Activated CD4-positive, alpha-beta T cell treated with anti-CD3 and anti-CD28 coated beads, Interleukin-2, Interleukin-4, amounts not matched to agents 100 ng/mL and 50 ng/mL, durations not matched to agents 16 hours and 8 hours (primary cell): ENCODE measurements at regions not wholly inside any gene's neighbourhood (a gene's known extent, or its start where the extent isn't known, plus 50 kb on each side); places are given as distances from the start of the nearest gene placed in this dataset.
A peak's percentile ranks its signal among the peaks of the same experiment; 100 is the strongest.

Experiments used
- DNase-seq: peaks from one replicate; pipeline ENCODE4 v3.0.0-alpha.2; 2020; ENCODE audit warnings: low spot score

DNA sequence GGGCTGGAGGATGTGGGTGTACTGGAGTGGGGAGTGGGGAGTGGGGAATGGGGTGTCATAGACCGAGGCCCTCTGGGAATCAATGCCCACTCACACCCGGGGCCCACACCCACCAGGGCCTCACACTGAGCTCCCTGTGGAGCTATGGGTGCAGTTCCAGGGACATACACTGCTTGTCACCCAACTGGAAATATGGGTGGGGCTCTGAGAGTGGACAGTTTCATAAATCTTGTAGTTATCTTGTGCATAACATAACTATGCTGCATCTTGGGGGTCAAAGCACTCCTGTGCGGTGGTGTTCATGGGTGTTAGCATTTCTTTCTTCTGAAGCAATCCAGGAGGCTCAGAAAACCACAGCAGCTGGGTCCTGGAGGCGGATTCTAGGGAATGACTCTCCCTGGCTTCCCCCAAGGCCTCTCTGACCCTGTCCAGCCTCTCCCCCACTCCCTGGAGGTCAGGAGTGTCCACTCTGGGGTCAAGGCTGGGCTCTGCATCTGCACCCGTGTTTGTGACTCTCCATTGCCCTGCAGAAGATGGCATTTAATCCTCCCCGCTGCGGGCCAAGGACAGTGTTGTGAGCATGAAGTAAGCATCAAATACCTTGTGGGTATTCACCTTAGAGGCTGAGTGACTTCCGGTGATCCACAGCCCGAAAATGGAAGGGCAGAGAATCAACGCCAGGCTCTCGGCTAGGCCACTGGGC is 172.5 kb downstream of the CTTN start:
- no peak for DNase-seq

DNA sequence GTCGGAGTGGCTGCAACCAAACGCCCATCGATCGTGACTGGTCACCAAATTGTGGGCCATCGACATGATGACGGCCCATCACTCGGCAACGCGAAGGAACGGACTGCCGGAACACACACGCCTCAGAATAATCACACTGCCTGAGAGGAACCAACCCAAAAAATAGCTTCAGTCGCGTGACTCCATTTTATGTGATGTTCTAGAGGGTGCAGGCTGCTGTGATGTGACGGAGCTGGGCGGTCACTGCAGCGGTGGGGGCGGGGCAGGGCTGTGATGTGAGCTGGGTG is 174.6 kb downstream of the CTTN start:
- DNase-seq: no peak

DNA sequence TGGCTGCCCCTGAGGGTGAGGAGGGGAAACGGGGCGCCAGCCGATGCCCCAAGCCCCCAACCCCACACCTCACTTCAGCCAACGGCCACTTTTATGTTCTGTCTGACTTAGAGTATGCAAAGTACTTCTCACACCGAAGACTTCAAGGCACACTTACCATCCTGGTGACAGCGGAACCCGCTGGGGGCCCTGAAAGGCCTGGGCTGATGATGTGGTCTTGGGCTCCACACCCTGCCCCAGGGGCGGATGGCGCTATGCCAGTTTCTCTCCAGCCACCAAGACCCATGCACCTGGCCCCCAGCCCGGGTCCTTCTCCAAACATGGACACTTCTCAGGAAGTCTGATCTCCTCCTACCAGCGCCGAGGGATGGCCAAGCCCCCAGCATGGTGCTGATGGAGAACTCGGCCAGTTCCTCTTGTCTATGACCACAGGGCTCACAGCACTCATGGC is 175.4 kb downstream of the CTTN start:
- DNase-seq: no peak

DNA sequence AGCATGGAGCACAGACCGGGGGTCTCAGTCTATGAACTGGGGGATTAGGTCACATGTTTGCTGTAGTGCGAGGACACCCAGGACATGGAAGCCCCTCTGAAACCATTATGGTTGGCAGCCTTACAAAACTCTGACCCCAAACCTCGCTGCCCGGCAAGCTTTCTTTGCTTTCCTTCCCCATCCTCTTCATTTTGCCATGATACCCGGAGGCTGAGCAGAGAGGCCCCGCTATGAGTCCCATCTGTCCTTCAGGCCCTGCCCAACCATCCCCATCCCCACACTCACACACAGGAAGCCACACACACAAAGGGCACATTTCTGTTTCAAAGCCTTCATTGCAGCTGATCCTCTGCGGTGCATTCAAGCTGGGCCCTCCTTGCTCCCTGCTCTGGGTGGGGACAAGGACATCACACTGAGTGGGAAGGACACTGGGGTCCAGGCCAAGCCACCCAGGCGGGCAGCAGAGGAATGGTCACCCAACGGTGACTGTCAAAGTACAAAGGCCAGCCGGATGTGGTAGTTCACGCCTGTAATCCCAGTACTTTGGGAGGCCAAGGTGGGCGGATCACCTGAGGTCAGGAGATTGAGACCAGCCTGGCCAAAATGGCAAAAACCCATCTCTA is 176.5 kb downstream of the CTTN start:
- DNase-seq: no peak

DNA sequence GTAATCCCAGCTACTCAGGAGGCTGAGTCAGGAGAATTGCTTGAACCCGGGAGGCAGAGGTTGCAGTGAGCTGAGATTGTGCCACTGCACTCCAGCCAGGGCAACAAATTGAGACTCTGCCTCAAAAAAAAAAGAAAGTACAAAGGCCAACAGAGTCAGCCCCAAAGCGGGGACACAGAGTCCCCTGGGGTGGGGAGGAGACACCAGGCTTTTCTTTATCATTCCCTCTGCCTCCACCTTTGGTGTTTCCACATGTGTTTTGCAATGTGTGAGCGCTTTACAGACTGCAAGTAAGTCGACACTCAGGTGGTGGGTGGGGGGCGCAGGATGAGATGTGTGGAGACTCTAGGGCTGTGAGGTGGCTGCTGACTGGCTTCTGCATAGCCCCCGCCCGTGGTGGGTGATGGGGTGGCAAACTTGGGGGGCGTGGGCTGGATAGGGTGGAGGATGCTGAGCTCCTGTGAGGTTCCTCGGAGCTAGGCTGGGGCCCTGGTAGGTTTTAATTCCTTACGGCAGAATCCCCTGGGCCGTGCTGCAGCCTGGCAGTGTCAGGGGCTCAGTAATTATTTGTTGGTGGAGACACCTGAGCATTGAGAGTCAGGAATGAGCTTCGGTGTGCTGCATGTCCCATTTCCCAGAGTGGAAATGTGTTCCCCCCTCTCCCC is 177.2 kb downstream of the CTTN start:
- DNase-seq: no peak

DNA sequence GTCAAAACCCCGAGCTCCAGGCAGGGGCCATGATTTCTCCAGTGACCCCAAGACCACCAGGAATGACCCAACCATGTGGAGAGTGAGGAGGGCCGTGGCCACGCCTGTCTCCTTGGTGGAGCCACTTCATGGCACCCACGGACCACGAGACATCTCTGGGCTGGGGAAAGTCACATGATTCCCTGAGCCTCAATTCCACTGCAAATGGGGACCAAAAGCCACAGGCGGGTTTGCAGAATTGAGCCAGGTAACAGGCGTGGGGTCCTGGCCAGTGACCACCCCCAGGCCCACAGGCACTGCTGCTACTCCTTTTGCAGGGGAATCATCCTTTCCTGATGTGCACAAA is 178.9 kb downstream of the CTTN start:
- no peak for DNase-seq

DNA sequence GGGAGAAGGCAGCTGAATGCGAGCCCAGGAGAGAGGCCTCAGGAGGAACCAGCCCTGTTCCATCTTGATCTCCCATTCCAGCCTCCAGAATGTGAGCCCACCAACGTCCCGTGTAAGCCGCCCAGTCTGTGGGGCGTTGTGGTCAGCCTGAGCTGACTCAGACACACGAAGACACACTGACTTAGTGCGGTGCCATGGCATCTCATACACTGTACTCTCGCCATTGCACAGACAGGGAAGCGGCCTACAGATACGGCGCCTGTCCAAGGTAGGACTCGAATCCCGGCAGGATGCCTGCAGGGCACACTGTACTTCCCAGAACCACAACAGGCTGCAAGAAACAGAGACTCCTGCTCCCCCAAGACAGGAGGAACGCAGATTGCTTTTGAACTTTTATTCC is 179.6 kb downstream of the CTTN start:
- DNase-seq: no peak

DNA sequence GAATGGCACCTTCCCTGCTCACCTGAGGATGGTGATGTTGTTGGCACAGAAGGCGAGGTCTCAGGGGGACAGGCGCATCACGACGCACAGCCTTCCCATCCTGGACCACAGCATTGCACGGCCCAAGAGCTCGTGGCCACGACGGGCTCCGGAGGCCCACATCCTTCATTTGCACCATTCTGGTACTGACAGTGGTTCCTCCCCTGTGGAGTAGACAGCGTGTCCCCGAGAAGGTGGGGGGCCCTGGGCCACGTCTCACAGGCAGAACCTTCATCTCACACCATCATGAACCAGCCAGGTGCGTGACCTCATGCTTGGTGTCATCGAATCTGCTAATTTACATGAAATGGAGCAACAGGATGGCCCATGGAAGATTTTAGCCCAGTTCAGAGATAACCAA is 180.0 kb downstream of the CTTN start:
- no peak for DNase-seq

DNA sequence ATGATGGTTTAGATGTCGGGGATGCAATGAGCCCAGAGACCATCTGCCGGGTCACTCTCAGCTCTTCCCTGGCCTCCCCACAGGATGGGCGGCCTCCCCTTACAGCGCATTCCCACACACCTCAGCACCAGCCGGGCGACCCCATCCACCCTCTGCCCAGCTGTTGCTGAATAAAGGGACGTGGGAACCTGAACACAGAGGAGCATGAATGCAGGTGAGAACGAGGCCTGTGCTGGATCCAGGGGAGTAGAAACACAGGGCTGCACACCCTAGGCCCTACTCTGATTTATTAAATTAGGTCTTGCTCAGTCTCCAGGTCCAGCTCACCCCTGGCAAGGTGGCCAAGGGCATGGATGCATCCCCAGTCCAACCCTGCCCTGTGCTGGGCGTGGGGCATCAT is 180.5 kb downstream of the CTTN start:
- no peak for DNase-seq

DNA sequence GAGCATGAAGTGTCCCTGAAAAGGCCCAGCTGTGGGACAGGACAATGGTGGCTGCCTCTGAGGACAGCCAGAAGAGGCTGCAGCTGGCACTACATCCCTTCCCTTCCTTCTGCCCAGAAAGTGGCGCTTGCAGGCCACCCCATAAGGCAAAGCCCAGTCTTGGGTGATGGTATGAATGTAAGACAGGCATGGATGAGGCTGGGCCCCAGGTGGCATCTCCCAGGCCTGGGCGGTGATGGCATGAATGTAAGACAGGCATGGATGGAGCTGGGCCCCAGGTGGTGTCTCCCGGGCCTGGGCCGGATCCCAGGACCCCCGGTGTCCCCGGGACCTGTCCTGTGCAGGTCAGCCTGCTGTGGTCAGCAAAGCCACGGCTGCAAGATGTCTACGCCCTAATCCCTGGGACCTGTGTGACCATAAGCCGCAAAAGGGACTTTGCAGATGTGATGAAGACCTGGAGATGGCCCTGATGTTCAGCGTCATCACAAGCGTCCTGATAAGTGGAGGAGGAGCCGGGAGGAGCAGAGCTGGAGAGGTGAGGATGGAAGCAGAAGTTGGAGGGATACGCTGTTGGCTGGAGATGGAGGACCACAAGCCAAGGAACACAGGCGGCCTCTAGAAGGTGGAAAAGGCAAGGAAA is 181.1 kb downstream of the CTTN start:
- no peak for DNase-seq

DNA sequence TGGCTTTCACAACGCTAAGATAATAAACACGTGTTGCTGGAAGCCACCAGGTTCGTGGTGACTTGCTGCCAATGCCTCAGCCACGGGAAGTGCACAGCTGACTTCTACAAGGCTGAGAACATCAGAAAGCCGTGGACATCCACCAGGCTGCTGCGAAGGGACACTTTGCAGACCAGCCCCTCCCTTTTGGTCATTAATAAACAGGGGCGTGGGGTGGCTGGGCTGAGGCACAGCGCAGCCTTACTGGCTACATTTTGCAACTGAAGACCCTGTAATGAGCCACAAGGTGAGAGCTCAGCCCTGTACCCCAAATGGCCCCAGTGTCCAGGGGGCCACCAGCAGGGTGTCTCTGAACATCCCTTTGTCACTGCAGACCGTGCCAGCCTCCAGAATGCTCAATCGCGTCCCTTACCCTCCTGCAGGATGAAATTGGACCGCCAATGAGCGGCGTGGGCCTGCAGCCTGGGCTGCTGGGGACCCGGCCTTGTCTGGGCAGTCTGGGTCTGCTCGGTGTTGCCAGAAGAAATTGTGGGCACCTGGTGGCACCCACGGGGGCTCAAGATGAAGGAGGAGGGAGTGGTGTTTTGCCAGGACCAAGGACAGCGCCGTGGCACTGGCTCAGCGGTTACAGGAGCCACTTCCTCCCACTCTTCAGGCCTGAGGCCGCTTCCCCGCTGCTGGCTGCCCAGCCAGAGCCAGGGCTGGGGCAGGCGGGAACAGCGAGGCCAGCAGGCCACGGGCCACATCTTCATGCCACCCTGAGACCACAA is 181.9 kb downstream of the CTTN start:
- no peak for DNase-seq

DNA sequence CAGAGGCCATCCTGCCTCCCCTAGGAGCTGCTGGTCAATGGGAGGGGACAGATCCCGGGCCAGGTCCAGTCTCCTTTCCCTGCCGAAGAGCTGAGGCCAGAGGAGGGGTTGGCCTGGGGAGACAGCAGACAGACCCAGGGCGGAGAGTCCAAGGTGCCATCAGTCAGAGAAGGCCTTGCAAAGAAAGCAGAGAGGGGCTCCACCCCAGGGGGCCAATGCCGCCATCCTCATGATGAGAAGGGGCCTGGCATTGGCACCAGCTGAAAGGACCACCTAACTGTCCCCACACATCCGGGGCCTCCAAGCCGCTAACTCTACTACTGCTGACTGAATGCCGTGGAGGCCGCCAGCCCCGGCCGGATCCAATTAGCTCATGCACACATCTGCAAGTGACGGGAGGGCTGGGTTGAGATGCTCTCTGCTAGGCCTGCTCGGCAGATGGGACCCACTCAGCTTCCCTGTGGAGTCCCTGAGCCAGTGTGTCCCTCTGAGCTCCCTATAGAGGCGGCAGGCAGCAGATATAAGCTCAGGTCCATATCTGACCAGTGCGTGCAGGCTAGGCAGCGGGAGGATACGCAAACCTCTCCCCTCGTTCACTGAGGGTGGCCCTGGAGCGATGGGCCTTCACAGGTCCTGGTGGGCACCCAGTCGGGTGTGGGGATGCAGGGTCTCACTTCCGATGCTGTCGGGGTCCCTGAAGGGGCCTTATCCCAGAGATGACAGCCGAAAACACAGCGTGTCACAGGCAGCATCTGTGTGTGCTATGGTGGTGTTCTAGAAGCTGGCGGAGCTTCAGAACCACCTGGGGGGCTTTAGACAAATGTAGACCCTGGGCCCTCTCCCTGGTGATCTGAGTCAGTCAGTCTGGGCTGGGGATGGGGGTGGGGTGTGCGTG is 183.9 kb downstream of the CTTN start:
- no peak for DNase-seq

DNA sequence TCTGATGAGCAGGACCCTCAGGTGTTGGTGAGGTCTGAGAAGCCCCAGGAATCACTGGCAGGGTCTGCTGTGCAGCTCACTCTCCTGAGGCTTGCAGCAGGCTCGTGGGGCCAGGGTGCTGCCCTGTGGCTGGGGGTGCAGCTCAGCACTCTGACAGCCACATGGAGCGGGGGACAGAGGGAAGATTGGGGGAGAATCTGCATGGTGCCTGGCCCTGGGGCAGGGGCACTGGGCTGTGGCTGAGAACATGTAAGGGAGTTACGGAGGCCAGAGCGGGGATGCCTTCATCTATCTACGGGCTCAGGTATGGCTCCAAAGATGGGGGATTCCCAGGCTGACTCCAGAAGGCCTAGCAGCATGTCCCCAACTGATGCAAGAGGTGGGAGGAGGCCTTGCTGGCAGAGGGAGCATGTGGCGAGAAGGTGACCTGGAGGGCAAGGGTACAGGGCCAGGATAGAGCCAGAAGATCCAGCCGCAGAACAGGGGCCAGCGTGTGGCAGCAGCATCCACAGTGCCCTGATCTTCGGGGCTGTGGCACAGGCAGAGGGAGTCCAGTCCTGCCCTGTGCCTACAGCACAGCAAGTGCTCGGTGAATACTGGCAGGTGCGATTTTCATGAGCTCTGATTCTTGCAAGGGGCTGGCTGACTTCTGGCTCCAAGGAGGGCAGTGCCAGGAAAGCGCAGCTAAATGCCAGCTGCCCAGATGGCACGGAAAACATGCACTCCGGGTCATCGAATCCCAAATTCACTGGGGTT is 184.7 kb downstream of the CTTN start:
- no peak for DNase-seq

DNA sequence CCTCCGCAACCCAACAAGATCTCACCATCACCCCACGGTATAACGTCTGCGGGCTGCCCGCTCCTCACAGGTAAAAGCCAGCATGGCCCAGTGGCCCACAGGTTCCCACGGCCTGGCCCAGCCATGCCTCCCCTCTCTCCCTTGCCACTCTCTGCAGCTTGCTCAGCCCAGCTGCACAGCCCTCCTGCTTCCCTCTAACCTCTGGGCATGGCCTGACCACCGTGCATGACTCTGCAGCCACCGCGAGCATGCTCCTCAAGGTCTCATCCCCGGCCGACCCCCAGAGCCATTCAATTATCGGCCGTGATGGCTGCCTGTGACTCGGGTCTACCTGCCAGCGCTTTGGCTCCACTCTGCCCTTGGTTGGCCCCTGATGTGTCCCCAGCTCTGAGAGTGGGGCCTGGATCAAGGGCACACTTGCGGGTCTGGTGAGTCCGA is 185.5 kb downstream of the CTTN start:
- DNase-seq: no peak

DNA sequence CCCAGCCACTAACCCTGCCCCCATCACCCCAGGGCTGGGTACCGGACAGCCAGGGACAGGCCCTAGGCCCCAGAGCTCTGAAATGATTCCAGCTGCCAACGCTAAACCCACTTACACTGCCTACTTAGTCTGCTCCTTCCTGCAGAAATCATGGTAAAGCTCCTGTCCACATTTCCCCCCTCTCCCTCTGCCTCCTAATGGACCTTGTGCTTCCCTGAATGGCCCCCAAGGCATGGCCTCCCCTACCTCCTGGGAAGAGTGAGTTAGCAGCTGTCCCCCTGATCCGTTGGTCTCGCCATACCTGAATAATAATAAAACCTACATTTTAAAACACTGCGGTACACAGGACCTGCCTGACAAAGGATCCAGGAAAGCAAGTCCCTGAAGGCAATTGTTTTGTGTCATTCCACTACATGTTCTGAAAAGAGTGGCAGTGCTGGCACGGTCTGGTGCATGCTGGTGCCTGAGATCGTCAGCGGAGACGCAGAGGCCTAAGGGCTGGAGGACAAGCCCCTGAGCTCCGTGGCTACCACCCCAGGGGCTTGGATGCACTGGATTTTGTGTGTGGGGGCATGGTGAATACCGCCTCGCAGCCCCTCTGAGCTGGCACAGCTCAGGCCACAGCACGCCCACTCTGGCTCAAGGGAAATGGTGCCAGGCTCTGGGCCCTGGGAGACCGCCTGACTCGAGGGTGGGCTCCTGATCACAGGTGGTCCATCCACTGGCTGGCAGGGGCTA is 186.3 kb downstream of the CTTN start:
- DNase-seq: no peak

DNA sequence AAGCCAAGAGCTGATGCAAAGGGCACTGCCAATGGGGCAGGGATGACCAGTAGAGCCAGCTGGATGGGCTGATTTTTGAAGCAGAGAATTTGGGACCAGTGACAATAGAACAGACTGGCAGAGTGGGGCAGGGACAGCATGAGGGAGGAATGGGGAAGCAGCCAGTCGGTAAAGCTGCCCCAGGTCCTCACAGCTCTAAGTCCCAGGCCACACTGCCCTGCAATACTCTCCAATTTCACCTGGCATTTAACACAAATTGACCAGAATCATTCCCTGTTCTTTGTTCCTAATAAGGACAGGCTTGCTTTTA is 186.9 kb downstream of the CTTN start:
- no peak for DNase-seq

DNA sequence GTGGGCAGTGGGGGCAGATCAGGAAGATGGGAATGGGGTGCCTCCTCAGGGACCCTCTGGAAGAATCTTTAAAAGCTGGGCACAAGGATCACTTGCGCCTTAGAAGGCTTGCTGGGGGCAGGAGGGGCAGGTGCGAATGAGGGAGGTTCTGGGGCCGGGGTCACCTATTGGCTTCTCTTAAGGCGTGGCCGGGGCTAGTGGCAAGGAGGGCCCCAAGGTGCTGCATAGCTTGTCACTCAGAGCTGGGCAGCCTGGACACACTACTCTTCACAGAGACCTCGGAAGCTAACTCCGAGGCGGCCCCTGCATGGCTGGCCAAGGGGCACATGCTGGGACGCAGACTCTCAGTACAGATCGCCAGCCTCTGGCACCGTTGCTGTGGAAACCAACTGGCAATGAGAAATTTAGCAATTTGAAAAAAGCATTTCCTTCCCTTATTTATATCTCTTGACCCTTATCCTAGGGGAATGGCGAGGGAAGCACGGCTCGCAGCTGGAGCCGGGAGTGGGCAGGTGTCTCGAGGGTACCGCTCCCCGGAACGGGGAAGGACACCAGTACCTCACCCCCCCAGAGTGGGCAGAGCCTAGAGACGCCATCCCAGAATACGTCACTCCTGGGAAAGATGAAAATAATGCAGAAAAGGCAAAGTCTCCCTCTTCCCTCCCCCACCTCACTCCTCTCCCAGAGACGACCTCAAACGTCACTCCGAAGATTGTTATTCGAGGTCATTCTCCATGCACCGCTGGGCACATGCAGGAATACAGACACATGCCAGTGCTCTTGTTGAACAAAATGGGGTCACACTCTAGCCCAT is 188.1 kb downstream of the CTTN start:
- no peak for DNase-seq

DNA sequence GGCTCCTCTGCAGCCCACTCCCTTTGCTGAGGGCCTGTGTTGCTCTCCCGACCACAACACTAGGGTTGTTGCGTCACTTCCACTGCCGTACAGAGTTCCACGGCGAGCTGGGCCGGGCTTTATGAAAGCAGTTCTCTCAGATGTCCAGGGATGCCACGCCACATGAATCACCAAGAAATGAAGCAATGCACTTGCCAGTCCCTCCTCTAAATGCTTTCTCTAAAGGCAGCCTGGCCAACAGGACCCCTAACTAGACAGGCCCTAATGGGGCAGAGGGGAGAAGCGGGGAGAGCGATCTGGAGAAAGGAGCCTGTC is 188.7 kb downstream of the CTTN start:
- no peak for DNase-seq

DNA sequence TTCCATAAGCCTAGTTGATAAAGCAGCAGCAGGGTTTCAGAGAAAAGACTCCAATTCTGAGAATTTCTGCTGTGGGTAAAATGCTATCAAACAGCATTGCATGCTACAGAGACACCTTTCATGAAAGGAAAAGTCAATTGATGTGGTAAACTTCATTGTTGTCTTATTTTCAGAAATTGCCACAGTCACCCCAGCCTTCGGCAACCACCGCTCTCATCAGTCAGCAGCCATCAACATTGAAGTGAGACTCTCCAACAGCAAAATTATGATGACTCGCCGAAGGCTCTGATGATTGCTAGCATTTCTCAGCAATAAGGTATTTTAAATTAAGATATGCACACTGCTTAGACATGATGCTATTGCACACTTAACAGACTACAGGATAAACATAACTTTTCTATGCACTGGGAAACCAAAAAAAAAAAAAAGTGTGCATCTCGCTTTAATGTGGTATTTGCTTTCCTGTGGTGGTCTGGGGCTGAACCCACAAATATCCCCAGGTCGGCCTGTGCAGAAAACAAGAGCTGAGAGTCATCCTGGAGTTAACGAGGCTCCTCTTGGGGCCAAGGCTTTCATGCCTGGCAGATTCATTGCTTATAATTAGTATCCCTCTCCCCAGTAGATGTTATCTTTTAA is 192.1 kb downstream of the CTTN start:
- peak; percentile 11 for DNase-seq
